Skeletal muscle satellite cell (primary cell): ENCODE measurements at regions not wholly inside any gene's neighbourhood (a gene's known extent, or its start where the extent isn't known, plus 50 kb on each side); places are given as distances from the start of the nearest gene placed in this dataset.

ENCODE experiments used
- H3K27me3 ChIP-seq: 2 replicates; pipeline ENCODE4 v1.7.0; 2013; ENCODE audit warnings: low read length; ENCODE audit not compliant: control insufficient read depth, insufficient read depth
- H3K36me3 ChIP-seq: 2 replicates; pipeline ENCODE4 v1.7.0; 2013; ENCODE audit warnings: mild to moderate bottlenecking, control low read depth, low read length; ENCODE audit not compliant: insufficient read depth
- H3K4me1 ChIP-seq: 2 replicates; pipeline ENCODE4 v1.7.0; 2013; ENCODE audit warnings: low read length; ENCODE audit not compliant: control insufficient read depth, insufficient read depth
- H3K4me2 ChIP-seq: 2 replicates; pipeline ENCODE4 v1.7.0; 2013; ENCODE audit warnings: mild to moderate bottlenecking, low read length
- H3K4me3 ChIP-seq: 2 replicates; pipeline ENCODE4 v1.7.0; 2013; ENCODE audit warnings: low read length
- H3K9ac ChIP-seq: 2 replicates; pipeline ENCODE4 v1.7.0; 2013; ENCODE audit warnings: mild to moderate bottlenecking, low read depth, low read length, moderate library complexity
- H3K9me3 ChIP-seq: replicated peaks from 2 replicates; pipeline ENCODE4 v1.7.0; 2013; ENCODE audit warnings: mild to moderate bottlenecking, control low read depth, low read length

- no peak overlapping the region for H3K4me2 ChIP-seq
- H3K4me3 ChIP-seq, result no peak overlapping the region
- H3K9me3 ChIP-seq, result no peaks in the 10 kb centered on the region
- H3K9ac ChIP-seq, result no peak overlapping the region
- no peaks in the 10 kb centered on the region for H3K36me3 ChIP-seq
- no peaks in the 10 kb centered on the region for H3K4me1 ChIP-seq
- H3K27me3 ChIP-seq, result no peaks in the 10 kb centered on the region
Measured at GRCh38 chr18:39935598-39935997, 2019.4 kb upstream of the PIK3C3 start.

GRCh38 chr18:39918847-39919246 is 2036.2 kb upstream of the PIK3C3 start:
- Histone ChIP-seq H3K36me3 (no peaks in the 10 kb centered on the region), H3K4me1 (no peaks in the 10 kb centered on the region), H3K4me2 (no peak overlapping the region), H3K4me3 (no peak overlapping the region), H3K9me3 (no peaks in the 10 kb centered on the region), H3K27me3 (no peaks in the 10 kb centered on the region), H3K9ac (no peak overlapping the region)

- no peak overlapping the region for H3K9ac ChIP-seq
- no peaks in the 10 kb centered on the region for H3K27me3 ChIP-seq
- no peaks in the 10 kb centered on the region for H3K9me3 ChIP-seq
- no peaks in the 10 kb centered on the region for H3K36me3 ChIP-seq
- no peaks in the 10 kb centered on the region for H3K4me1 ChIP-seq
- H3K4me3 ChIP-seq, result no peak overlapping the region
- no peak overlapping the region for H3K4me2 ChIP-seq
Measured at GRCh38 chr18:39913672-39914366, 2041.2 kb upstream of the PIK3C3 start.

- no peaks in the 10 kb centered on the region for H3K27me3 ChIP-seq
- H3K9ac ChIP-seq, result no peak overlapping the region
- no peaks in the 10 kb centered on the region for H3K4me1 ChIP-seq
- no peak overlapping the region for H3K4me3 ChIP-seq
- no peaks in the 10 kb centered on the region for H3K36me3 ChIP-seq
- no peaks in the 10 kb centered on the region for H3K9me3 ChIP-seq
- no peak overlapping the region for H3K4me2 ChIP-seq
Measured at GRCh38 chr18:39911716-39912115, 2043.3 kb upstream of the PIK3C3 start.

GRCh38 chr18:39909706-39910105 is 2045.3 kb upstream of the PIK3C3 start:
- H3K9ac ChIP-seq, result no peak overlapping the region
- no peak overlapping the region for H3K4me3 ChIP-seq
- H3K4me1 ChIP-seq, result no peaks in the 10 kb centered on the region
- H3K36me3 ChIP-seq, result no peaks in the 10 kb centered on the region
- no peaks in the 10 kb centered on the region for H3K9me3 ChIP-seq
- H3K4me2 ChIP-seq, result no peak overlapping the region
- H3K27me3 ChIP-seq, result no peaks in the 10 kb centered on the region

GRCh38 chr18:39886136-39886535 is 2068.9 kb upstream of the PIK3C3 start:
- Histone ChIP-seq H3K27me3 (no peaks in the 10 kb centered on the region), H3K9me3 (no peaks in the 10 kb centered on the region)

GRCh38 chr18:39872651-39873050 is 2082.4 kb upstream of the PIK3C3 start:
- Histone ChIP-seq H3K4me3 (no peak overlapping the region), H3K9me3 (no peaks in the 10 kb centered on the region), H3K9ac (no peak overlapping the region), H3K4me2 (no peak overlapping the region), H3K36me3 (no peaks in the 10 kb centered on the region), H3K4me1 (no peaks in the 10 kb centered on the region), H3K27me3 (no peaks in the 10 kb centered on the region)

More at GRCh38 chr18:39886136-39886535, 2068.9 kb upstream of the PIK3C3 start:
- Histone ChIP-seq H3K4me1 (no peaks in the 10 kb centered on the region), H3K4me3 (no peak overlapping the region), H3K9ac (no peak overlapping the region), H3K4me2 (no peak overlapping the region), H3K36me3 (no peaks in the 10 kb centered on the region)

GRCh38 chr18:39871961-39872360 is 2083.1 kb upstream of the PIK3C3 start:
- no peaks in the 10 kb centered on the region for H3K36me3 ChIP-seq
- H3K4me2 ChIP-seq, result no peak overlapping the region
- H3K4me1 ChIP-seq, result no peaks in the 10 kb centered on the region
- no peaks in the 10 kb centered on the region for H3K27me3 ChIP-seq
- H3K9me3 ChIP-seq, result no peaks in the 10 kb centered on the region
- H3K9ac ChIP-seq, result no peak overlapping the region
- no peak overlapping the region for H3K4me3 ChIP-seq

- Histone ChIP-seq H3K9me3 (no peaks in the 10 kb centered on the region), H3K36me3 (no peaks in the 10 kb centered on the region), H3K4me2 (no peak overlapping the region), H3K4me3 (no peak overlapping the region), H3K4me1 (no peaks in the 10 kb centered on the region), H3K9ac (no peak overlapping the region), H3K27me3 (no peaks in the 10 kb centered on the region)
Measured at GRCh38 chr18:39870591-39870990, 2084.4 kb upstream of the PIK3C3 start.

- Histone ChIP-seq H3K36me3 (no peaks in the 10 kb centered on the region), H3K4me2 (no peak overlapping the region), H3K4me1 (no peaks in the 10 kb centered on the region), H3K4me3 (no peak overlapping the region), H3K9ac (no peak overlapping the region), H3K9me3 (no peaks in the 10 kb centered on the region), H3K27me3 (no peaks in the 10 kb centered on the region)
Measured at GRCh38 chr18:39863916-39864315, 2091.1 kb upstream of the PIK3C3 start.

- no peak overlapping the region for H3K4me3 ChIP-seq
- H3K36me3 ChIP-seq, result no peaks in the 10 kb centered on the region
- H3K9me3 ChIP-seq, result no peaks in the 10 kb centered on the region
- no peaks in the 10 kb centered on the region for H3K27me3 ChIP-seq
- no peak overlapping the region for H3K4me2 ChIP-seq
- H3K4me1 ChIP-seq, result no peaks in the 10 kb centered on the region
- no peak overlapping the region for H3K9ac ChIP-seq
Measured at GRCh38 chr18:39862341-39862740, 2092.7 kb upstream of the PIK3C3 start.

- no peaks in the 10 kb centered on the region for H3K9me3 ChIP-seq
- no peaks in the 10 kb centered on the region for H3K27me3 ChIP-seq
- no peak overlapping the region for H3K4me3 ChIP-seq
- no peaks in the 10 kb centered on the region for H3K36me3 ChIP-seq
- H3K4me1 ChIP-seq, result no peaks in the 10 kb centered on the region
- no peak overlapping the region for H3K9ac ChIP-seq
- H3K4me2 ChIP-seq, result no peak overlapping the region
Measured at GRCh38 chr18:39854291-39854690, 2100.7 kb upstream of the PIK3C3 start.
